ENCODE measurements at regions not wholly inside any gene's neighbourhood (a gene's known extent, or its start where the extent isn't known, plus 50 kb on each side); places are given as distances from the start of the nearest gene placed in this dataset.

GRCh38 chr12:93274937-93275336, 102.8 kb upstream of the NUDT4 start:
- no peak overlapping the region for H3K27ac Mint-ChIP-seq
- peaks cover 18% of the 10 kb centered on the region for H3K4me1 Mint-ChIP-seq (ENCODE audit: low read depth)
- H3K9me3 Mint-ChIP-seq (ENCODE audit: low read depth) = peaks cover 4% of the 10 kb centered on the region
- DNase-seq (ENCODE audit: low spot score, unreplicated experiment) = no peak
- peaks cover 6% of the 10 kb centered on the region for H3K27me3 Mint-ChIP-seq
- no peaks in the 10 kb centered on the region for H3K36me3 Mint-ChIP-seq (ENCODE audit: insufficient read depth)
- H3K4me3 Mint-ChIP-seq (ENCODE audit: low read depth) = no peak overlapping the region
- no peak for TF ChIP-seq CTCF (IDR thresholded peaks at IDR 0.05; ENCODE audit: unreplicated experiment)

GRCh38 chr12:93275589-93275988, 102.1 kb upstream of the NUDT4 start:
- Mint-ChIP-seq H3K4me1 (ENCODE audit: low read depth) (peaks cover 21% of the 10 kb centered on the region), H3K36me3 (ENCODE audit: insufficient read depth) (no peaks in the 10 kb centered on the region), H3K4me3 (ENCODE audit: low read depth) (no peak overlapping the region), H3K9me3 (ENCODE audit: low read depth) (no peaks in the 10 kb centered on the region), H3K27ac (no peak overlapping the region), H3K27me3 (peaks cover 6% of the 10 kb centered on the region)
- DNase-seq (ENCODE audit: low spot score, unreplicated experiment) = no peak
- TF ChIP-seq CTCF (IDR thresholded peaks at IDR 0.05; ENCODE audit: unreplicated experiment) = no peak

- peaks cover 2% of the 10 kb centered on the region for H3K27me3 Mint-ChIP-seq
- H3K4me3 Mint-ChIP-seq (ENCODE audit: low read depth) = no peak overlapping the region
- TF ChIP-seq CTCF (IDR thresholded peaks at IDR 0.05; ENCODE audit: unreplicated experiment) = no peak
- no peaks in the 10 kb centered on the region for H3K9me3 Mint-ChIP-seq (ENCODE audit: low read depth)
- peaks cover 3% of the 10 kb centered on the region for H3K36me3 Mint-ChIP-seq (ENCODE audit: insufficient read depth)
- H3K27ac Mint-ChIP-seq = no peak overlapping the region
- DNase-seq (ENCODE audit: low spot score, unreplicated experiment) = no peak
- H3K4me1 Mint-ChIP-seq (ENCODE audit: low read depth) = peaks cover 17% of the 10 kb centered on the region
Measured at GRCh38 chr12:93279565-93280412, 97.9 kb upstream of the NUDT4 start.

- Mint-ChIP-seq H3K36me3 (ENCODE audit: insufficient read depth) (peaks cover 7% of the 10 kb centered on the region), H3K27ac (no peak overlapping the region), H3K4me3 (ENCODE audit: low read depth) (no peak overlapping the region), H3K27me3 (no peaks in the 10 kb centered on the region), H3K4me1 (ENCODE audit: low read depth) (peaks cover 6% of the 10 kb centered on the region), H3K9me3 (ENCODE audit: low read depth) (peaks cover 8% of the 10 kb centered on the region)
- DNase-seq (ENCODE audit: low spot score, unreplicated experiment) = no peak
- no peak for TF ChIP-seq CTCF (IDR thresholded peaks at IDR 0.05; ENCODE audit: unreplicated experiment)
Measured at GRCh38 chr12:93287149-93287548, 90.6 kb upstream of the NUDT4 start.

GRCh38 chr12:93288626-93289025, 89.1 kb upstream of the NUDT4 start:
- H3K27me3 Mint-ChIP-seq = no peaks in the 10 kb centered on the region

More at GRCh38 chr12:93288626-93289025, 89.1 kb upstream of the NUDT4 start:
- Mint-ChIP-seq H3K4me1 (ENCODE audit: low read depth) (peaks cover 7% of the 10 kb centered on the region), H3K4me3 (ENCODE audit: low read depth) (no peak overlapping the region), H3K36me3 (ENCODE audit: insufficient read depth) (peaks cover 7% of the 10 kb centered on the region), H3K27ac (no peak overlapping the region), H3K9me3 (ENCODE audit: low read depth) (peaks cover 8% of the 10 kb centered on the region)
- no peak for TF ChIP-seq CTCF (IDR thresholded peaks at IDR 0.05; ENCODE audit: unreplicated experiment)
- no peak for DNase-seq (ENCODE audit: low spot score, unreplicated experiment)

Measured in progenitor cell of endocrine pancreas (in vitro differentiated cells).